ENCODE measurements at regions not wholly inside any gene's neighbourhood (a gene's known extent, or its start where the extent isn't known, plus 50 kb on each side); places are given as distances from the start of the nearest gene placed in this dataset.
"Not testable (repeated sequence)": the region's sequence is repeated elsewhere in the genome, so short reads cannot be mapped to it uniquely, and the experiment has no call there.

GRCh38 chrX:96126182-96126581 is 558.5 kb upstream of the DIAPH2 start:
- no peak overlapping the region for H3K4me3 ChIP-seq (ENCODE audit: low read depth, low read length)
- no peak for TF ChIP-seq CTCF (IDR thresholded peaks at IDR 0.05; ENCODE audit: borderline replicate concordance, insufficient read depth, low read depth, low read length)

- H3K4me3 ChIP-seq (ENCODE audit: low read depth, low read length), result not testable (repeated sequence)
These were observed 556.6 kb upstream of the DIAPH2 start for GRCh38 chrX:96128058-96128457.

GRCh38 chrX:96140796-96141195 is 543.8 kb upstream of the DIAPH2 start:
- H3K4me3 ChIP-seq (ENCODE audit: low read depth, low read length), result no peak overlapping the region
- TF ChIP-seq CTCF (IDR thresholded peaks at IDR 0.05; ENCODE audit: borderline replicate concordance, insufficient read depth, low read depth, low read length), result no peak

GRCh38 chrX:96147681-96148080 is 537.0 kb upstream of the DIAPH2 start:
- TF ChIP-seq CTCF (IDR thresholded peaks at IDR 0.05; ENCODE audit: borderline replicate concordance, insufficient read depth, low read depth, low read length), result no peak
- H3K4me3 ChIP-seq (ENCODE audit: low read depth, low read length), result no peak overlapping the region

GRCh38 chrX:96170626-96171025 is 514.0 kb upstream of the DIAPH2 start:
- no peak for TF ChIP-seq CTCF (IDR thresholded peaks at IDR 0.05; ENCODE audit: borderline replicate concordance, insufficient read depth, low read depth, low read length)

GRCh38 chrX:96176921-96177320 is 507.7 kb upstream of the DIAPH2 start:
- no peak for TF ChIP-seq CTCF (IDR thresholded peaks at IDR 0.05; ENCODE audit: borderline replicate concordance, insufficient read depth, low read depth, low read length)
- H3K4me3 ChIP-seq (ENCODE audit: low read depth, low read length), result no peak overlapping the region

More at GRCh38 chrX:96170626-96171025, 514.0 kb upstream of the DIAPH2 start:
- no peak overlapping the region for H3K4me3 ChIP-seq (ENCODE audit: low read depth, low read length)

GRCh38 chrX:96181605-96182004 is 503.0 kb upstream of the DIAPH2 start:
- no peak for TF ChIP-seq CTCF (IDR thresholded peaks at IDR 0.05; ENCODE audit: borderline replicate concordance, insufficient read depth, low read depth, low read length)
- no peak overlapping the region for H3K4me3 ChIP-seq (ENCODE audit: low read depth, low read length)

GRCh38 chrX:96182366-96182765 is 502.3 kb upstream of the DIAPH2 start:
- no peak overlapping the region for H3K4me3 ChIP-seq (ENCODE audit: low read depth, low read length)
- TF ChIP-seq CTCF (IDR thresholded peaks at IDR 0.05; ENCODE audit: borderline replicate concordance, insufficient read depth, low read depth, low read length), result peak; percentile 40; the same call in 1 of the 2 replicates
